T47D (cell line): ENCODE measurements at regions not wholly inside any gene's neighbourhood (a gene's known extent, or its start where the extent isn't known, plus 50 kb on each side); places are given as distances from the start of the nearest gene placed in this dataset.
"Not testable (repeated sequence)": the region's sequence is repeated elsewhere in the genome, so short reads cannot be mapped to it uniquely, and the experiment has no call there.

Experiments
- DNase-seq, 2 experiments: peaks; one replicate each; pipeline versions ENCODE4 v3.0.0 to v3.0.0-alpha.2; 2011 to 2012; ENCODE audit warnings: low read depth in 1 of 2, low spot score in 1 of 2
- JUND ChIP-seq: IDR thresholded peaks from 2 replicates; pipeline ENCODE4 v1.6.1; 2012; ENCODE audit warnings: low read depth
- in situ Hi-C: cut with HindIII; loops from 2 replicates; pipeline ENCODE4 v1.10.0; 2016; ENCODE audit warnings: low sequenced_read_pairs, low pct_unique_long_range_greater_than_20kb

DNA sequence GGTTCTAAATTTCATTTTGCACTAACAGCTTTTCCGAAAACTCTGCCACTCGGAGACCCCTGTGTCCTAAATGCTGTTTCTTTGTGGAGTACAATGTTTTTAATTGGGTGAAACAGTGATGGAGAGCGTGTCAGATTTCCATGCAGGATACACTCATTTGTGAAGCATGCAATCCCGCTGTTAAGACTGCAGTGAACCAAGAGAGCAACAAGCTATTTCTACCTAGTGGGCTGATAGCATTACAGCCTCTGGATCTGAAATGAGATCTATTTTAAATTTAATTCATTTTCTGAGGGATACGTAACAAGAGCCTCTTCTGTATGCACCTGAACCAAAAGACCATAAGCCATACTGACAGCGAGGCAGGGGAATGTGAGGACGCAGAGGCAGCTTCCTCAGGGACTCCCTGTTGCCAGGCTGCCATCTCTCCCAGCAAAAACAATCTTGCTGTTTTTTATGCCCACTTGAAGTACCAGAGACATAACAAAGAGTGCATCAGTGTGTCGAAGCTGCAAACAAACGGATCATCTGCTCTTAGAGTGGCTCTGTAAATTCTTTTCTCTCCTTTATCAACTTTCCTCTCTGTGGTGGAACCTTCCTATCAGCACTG lies 199.9 kb upstream of the COX10 start:
- no peak for TF ChIP-seq JUND
- in situ Hi-C loops = no loop called here
- DNase-seq = no peak

DNA sequence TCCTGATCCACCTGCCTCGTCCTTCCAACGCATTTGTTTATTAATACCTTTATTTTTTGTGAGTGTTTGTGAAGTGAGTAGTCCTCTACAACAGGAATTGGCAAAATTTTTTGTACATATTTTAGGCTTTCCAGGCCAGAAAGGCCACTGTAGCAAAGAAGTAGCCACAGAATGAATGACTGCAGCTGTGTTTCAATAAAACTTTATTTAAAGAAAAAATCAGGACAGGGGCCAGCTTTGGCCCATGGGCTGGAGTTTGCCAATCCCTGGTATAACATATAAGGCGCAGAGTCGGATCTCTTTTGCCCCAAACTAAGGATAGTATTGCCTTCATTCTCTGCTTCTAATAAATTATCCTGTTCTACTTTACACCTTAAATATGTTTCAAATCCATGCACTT lies 198.0 kb upstream of the COX10 start:
- in situ Hi-C loops = no loop called here
- no peak for TF ChIP-seq JUND
- DNase-seq = no peak

DNA sequence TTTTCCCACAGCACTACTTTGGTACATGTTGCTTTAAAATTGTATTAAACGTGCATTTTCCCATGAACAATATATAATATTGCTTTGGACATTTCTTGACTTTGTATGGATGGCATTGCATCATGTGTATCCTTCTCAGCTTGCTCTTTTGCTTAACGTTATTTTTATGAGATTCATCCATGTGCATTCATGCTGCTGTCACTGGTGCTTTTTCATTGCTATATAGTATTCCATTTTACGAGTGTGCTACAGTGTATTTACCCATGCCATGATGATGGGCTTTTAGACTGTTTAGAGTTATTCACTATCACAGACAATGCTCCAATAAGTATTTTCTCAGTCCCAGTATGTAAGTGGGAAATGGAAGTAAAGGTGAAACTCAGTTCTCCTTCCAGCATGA lies 195.2 kb upstream of the COX10 start:
- in situ Hi-C loops = no loop called here
- DNase-seq = no peak
- TF ChIP-seq JUND = no peak

DNA sequence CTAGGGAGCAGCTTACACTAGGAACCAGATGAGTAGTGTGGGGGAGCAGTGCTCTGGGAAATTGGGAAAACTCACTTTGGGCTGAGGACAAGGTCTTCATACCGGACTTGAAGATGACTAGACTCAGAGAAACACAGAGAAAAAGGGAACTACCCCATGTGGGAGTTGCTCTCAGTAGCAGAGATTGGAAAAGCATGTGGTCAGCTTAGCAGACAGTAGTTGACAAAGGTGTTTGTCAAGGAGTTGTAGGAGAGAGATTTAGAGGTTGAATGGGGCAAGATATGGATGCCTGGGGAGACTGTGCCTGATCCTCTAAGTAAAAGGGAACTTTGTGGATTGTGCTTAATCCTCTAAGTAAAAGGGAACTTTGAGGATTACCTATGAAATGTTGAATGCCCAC lies 194.5 kb upstream of the COX10 start:
- in situ Hi-C loops = no loop called here
- no peak for TF ChIP-seq JUND
- no peak for DNase-seq

DNA sequence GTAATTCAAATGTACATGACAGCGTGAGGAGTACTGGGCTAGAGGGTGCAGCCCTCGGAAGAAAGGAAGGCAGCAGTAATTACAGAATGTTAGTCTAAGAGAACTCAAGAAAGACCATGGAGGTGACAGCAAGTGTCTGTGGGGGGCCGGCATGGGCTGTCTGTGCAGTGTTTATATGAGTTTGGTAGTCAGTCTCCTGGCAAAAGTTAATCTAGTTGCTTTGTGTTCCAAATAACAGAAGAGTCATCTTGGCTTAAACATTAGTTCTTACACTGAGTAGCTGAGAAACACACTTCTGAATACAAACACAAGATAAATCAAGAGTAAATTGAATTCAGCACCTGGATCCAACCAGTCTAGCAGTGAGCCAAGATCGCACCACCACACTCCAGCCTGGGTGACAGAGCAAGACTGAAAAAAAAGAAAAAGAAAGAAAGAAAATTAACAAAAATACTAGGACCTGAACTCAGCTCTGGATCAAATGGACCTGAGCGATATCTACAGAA lies 189.3 kb upstream of the COX10 start:
- in situ Hi-C loops = no loop called here
- DNase-seq = no peak
- TF ChIP-seq JUND = no peak

DNA sequence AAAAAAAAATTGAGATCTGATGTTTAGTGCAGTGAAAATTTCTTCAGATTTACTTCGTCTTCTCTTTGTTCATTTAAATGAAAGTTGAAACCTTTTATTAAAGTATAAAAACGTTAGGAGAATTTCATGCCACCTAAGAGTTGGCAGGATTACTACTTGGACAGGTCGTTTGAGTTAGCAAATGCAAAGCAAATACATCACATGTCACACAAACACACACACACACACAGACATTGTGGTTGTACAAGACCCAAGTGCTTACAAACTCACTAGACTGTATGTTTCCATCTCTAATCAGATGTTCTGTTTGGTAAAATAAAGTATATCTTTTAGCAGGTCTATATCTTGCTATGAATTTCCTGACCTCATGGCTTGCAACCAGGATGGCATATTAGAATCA lies 185.6 kb upstream of the COX10 start:
- TF ChIP-seq JUND = no peak
- DNase-seq = no peak
- in situ Hi-C loops = no loop called here

DNA sequence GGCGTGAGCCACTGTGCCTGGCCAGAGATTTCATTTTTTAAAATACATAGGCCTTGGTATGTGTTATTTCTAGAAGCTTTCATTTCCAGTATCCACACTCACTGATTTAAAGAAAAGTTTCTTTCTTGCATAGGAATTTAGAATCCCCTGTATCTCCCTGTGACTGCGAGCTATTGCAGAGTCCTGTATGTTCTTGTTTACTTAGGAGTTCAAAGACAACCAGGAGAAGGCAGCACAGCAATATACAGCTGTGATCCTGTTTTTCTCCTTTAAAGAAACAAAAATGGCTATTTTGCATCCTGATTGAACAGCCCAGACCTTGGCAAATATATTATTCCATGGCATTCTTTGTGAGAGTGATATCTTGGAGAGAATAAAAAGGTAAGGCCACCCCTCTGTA lies 185.0 kb upstream of the COX10 start:
- DNase-seq = no peak
- no peak for TF ChIP-seq JUND
- in situ Hi-C loops = no loop called here

DNA sequence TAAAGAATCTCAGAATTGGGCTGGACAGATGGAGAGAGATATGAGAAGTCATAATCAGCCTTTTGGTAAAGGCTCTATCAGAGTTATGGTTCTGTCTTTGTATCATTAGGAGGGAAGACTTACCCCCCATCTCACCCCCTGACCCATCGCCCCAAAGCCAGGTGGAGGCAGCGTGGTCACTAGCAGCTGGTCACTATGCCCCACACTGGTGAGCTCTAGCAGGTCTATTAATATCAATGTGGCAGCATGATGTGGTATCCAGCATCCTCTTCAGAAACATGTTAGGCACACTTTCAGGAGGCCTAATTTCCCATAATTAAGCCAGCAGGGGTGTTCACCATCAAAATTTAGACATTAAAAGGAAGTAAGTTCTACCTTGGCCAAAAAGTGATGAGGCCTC lies 183.8 kb upstream of the COX10 start:
- TF ChIP-seq JUND = no peak
- DNase-seq = no peak
- in situ Hi-C loops = no loop called here

DNA sequence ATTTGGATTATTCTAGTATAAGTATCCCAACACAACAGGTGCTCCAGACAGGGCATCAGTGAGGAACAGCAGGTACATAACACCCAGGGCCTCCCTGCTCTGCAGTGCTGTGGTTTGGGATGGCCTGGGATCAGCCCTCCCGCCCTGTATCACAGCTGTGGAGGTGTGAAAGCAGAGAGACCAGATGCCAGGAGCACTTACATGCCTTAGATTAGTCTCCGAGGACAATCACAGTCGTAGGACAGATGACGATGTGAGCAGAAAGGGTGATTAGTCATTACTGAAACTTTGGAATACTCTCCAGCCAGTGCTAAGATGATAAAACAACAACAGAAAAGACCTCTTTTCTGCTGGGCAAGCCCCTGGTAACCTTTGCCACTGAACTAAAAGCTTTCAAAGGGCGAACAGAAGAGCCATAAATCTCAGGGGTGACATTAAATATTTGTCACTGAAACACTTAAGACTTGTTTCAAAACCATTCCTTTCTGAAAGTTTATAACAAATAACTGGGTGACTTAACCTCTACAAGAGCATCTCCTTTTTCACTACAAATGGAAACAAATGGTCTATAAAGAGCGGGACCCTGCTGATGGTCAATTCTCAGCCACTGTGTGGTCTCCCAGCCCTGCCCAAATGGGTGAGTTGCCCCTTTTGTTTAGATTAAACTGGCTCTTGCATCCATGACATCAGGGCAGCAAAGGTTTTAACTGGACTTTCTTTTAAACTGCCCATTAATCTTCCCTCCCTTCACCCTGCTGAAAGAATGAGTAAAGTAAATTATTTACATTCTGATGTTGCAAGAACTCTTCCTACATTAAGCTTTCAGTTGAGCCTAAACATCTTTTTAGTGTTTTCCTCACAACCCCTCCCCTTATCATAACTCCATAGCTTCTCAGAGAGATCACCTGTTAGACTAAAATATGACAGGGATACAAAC lies 183.1 kb upstream of the COX10 start:
- no peak for TF ChIP-seq JUND
- no peak for DNase-seq
- in situ Hi-C loops = no loop called here

DNA sequence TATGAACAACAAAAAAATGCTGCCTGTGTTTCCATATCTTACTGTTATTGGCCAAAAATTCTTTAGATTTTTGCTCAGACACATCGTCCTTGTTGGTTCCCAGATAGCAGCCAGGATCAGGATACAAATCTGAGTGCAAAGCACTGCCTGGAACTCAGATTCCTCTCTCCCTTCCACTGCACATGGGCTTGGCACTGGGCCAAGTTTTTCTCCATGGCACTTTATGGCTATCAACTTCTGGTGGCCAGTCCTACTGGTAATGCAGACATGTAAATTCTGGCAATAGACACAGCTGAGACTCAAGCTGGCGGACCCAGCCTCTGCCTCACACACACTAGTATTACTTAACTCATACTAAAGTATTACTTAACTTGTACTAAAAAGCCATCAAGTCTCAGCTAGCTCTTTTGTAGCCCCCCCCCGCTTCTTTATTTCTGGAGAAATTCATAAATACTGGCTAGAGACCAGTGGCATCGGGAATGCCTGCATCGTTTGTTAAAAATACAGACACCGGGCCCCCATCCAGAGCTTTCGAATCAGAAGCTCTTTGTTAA lies 181.2 kb upstream of the COX10 start:
- no peak for TF ChIP-seq JUND
- in situ Hi-C loops = no loop called here
- DNase-seq = peak in 1 of 2 experiments; percentile 4

DNA sequence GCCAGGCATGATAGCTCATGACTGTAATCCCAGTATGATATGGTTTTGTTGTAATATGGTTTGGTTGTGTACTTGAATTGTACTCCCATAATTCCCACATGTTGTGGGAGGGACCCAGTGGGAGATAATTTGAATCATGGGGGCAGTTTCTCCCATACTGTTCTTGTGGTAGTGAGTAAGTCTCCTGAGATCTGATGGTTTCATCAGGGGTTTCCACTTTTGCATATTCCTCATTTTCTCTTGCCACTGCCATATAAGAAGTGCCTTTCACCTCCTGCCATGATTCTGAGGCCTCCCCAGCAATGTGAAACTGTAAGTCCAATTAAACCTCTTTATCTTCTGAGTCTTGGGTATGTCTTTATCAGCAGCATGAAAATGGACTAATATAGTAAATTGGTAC lies 160.3 kb upstream of the COX10 start:
- in situ Hi-C loops, DNase-seq: not testable (repeated sequence)

DNA sequence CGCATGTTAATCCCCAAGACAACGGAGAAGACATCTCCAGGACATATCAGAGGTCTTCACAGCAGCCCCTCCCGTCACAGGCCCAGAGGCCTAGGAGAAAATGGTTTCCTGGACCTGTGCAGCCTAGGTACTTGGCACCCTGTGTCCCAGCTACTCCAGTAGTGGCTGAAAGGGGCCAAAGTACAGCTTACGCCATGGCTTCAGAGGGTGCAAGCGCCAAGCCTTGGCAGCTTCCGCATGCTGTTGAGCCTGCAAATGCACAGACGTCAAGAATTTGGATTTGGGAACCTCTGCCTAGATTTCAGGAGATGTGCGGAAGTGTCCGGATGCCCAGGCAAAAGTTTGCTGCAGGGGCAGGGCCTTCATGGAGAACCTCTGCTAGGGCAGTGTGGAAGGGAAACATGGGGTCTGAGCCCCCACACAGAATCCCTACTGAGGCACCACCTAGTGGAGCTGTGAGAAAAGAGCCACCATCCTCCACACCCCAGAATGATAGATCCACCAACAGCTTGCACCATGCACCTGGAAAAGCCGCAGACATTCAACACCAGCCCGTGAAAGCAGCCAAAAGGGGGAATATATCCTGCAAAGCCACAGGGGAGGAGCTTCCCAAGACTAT lies 159.3 kb upstream of the COX10 start:
- DNase-seq = no peak
- no peak for TF ChIP-seq JUND
- in situ Hi-C loops = no loop called here

DNA sequence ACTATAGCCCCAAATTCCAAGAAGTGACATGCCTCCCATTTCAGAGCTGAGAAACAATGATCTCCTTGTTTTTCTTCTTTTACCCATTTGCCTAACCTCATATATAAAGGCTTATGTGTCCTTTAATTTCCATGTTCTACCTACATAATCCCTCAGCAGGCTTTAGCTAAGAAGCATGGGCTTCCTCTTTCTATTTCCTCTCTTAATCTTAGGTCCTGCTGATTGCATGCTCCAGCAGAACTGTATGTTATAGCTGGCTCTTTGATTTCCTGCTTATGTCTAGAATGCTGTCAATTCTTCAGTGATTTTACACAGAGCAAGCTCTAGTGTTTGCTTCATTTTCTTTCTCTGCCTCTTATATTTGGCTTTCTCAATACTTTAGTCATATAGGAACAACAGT lies 151.7 kb upstream of the COX10 start:
- no peak for TF ChIP-seq JUND
- no peak for DNase-seq
- in situ Hi-C loops = no loop called here
